Pons (tissue), 1 donor: ENCODE measurements at regions not wholly inside any gene's neighbourhood (a gene's known extent, or its start where the extent isn't known, plus 50 kb on each side); places are given as distances from the start of the nearest gene placed in this dataset.
A peak's percentile ranks its signal among the peaks of the same experiment; 100 is the strongest.
"Not testable (repeated sequence)": the region's sequence is repeated elsewhere in the genome, so short reads cannot be mapped to it uniquely, and the experiment has no call there.

ENCODE experiments used
- DNase-seq: peaks from one replicate; pipeline ENCODE4 v3.0.0-alpha.2; 2016; ENCODE audit warnings: low spot score

DNA sequence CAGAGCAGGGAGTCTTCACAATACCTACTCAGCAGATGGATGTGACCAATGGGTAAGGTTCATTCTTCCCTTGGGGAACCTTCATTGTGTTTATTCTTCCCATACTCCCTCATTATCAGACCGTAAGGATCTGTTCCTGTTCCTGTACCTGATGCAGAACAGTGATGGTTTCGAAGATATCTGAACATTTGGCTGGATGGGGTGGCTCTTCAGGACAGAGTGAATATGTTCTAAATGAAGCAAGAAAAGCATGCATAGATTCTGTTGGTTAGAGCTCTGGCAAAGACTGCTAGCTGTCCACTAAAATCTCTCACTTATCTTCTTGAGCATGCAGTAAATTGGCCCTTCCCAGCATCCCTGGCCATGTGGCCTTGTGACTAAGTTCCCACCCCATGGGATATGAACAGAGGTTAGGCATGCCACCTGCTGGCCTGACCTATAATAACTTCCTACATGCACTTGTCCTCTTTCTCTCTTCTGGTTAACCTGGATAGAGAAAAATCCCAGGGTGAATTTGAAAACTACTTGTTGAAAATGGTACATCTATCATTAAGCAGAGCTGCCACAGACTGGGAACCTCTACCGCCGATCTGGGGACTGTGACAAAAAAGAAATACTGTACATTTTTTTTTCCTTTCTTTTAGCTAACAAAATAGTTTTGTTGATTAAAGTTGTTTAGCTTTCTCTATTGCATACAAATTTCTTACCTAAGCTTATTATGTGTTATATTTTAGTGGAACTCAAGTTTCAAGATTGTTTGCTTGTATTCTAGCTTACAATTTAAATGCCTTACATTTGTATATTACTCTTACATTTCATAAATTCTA, 60.0 kb upstream of the BANK1 start:
- peak; percentile 60 for DNase-seq

DNA sequence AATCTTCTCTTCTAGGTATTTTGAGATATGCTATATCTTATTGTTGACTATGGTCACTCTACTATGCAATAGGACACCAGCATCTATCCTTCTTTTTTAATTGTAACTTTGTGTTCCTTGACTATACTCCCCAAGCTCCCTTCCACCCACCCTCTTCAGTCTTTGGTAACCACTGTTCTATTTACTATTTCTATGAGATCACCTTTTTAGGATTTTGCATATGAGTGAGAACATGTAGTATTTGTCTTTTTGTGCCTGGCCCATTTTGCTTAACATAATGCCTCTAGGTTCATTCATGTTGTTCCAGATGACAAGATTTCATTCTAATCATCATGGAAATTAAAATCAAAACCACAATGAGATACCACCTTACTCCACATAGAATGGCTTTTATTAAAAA, 63.3 kb upstream of the BANK1 start:
- DNase-seq = no peak

DNA sequence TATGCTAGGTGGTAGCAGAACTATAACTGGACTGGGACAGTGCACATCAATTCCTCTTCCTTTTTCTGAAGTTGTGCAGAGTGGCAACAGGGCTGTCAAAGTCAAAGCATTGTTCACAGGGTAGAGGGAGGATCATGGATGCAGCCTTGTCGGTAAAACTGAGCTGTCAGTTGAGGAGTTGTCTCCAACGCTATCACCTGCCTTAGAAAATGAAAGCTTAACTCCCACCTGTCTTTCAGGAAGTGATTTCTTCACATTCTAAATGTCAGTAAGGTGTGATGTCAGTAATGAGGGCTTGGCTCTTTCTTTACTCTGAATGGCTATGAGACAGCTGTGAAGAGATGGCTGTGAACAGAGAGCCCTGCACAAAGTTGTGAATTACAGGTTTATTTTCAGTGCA, 66.4 kb upstream of the BANK1 start:
- no peak for DNase-seq

DNA sequence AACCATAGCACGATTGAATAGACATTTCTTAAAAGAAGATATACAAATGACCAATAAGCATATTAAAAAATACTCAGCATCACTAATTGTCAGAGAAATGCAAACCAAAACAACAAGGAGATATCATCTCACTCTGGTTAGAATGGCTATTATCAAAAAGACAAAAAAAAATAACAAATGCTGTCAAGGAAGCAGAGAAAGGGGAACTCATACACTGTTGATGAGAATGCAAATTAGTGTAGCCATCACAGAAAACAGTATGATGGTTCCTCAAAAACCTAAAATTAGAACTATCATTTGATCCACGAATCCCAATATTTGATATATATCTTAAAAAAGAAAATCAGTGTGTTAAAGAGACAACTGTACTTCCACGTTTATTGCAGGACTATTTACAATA, 71.7 kb upstream of the BANK1 start:
- no peak for DNase-seq

DNA sequence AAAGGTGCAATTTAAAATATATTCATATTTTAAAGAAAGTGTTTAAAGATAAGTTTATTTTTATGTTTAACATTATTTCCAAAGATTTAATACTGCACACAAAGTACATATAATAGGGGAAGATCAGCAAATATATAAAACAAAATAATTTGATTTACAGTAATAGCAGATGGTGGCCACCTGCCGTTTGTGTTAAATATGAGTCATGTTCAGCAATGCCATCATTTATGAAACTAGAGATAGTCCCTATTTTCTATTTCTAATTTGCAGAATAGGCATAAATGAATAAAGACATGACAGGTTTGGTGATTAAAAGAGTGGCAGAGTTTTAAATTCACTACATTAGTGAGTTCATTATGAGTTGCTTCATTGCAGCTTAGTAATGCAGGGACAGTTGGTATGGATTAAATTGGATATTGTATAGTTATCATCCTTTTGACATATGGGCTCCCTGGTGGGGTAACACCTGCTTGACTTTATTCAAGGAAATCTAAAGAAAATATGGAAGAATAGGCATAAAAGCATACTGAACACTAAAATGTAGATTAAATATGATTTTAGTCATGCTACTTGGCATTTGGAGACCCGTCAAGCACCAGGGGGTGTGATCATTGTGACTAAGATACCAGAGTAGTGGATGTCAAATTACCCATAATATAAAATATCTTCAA, 78.8 kb upstream of the BANK1 start:
- peak; percentile 5 for DNase-seq

DNA sequence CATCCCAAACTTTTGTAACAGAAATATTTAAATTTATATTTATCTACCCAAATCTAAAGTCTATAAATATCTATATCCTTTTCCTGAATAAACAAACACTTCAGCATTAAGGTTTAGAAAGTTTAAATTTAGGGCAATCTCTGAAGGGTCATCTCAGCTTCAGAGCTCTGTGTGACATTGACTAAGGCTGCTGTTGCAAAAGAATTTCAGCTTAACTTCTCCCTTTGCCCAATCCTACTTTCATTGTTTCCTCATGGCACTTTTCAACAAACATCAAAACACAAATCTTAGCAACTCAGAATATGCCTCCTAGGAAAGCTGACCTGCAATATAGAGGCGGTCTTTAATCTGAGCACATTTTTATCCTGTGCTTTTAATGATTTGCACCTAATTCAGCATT, 79.7 kb upstream of the BANK1 start:
- DNase-seq = no peak

DNA sequence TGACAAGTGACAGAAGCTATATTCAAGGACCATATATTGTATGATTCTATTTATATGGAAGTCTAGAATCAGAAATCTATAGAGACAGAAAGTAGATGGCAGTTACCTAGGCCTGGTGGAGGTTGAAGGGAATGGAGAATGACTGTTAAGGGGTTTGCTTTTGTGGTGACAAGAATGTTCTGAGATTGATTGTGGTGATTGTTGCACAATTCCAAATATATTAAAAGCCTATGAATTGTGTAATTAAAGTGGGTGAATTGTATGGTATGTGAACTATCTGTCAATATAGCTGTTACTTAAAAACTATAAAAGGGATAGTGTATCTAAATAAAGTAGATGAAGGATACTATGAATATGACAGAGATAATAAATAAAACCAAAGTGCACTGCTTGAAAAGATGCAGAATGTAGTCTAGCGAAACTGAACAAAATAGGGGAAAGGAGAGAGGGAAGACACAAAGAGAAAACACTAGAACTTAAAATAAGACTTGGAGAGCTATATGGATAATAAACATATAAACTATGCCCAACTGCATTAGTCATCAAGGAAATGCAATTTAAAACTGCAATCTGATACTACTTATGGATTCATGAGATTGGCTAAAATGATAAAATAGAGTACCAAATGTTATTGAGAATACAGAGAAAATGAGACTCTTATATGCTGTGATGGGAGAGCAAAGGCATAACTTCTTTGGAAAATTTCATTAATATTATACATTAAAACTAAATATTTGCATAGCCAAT, 82.1 kb upstream of the BANK1 start:
- DNase-seq = no peak

DNA sequence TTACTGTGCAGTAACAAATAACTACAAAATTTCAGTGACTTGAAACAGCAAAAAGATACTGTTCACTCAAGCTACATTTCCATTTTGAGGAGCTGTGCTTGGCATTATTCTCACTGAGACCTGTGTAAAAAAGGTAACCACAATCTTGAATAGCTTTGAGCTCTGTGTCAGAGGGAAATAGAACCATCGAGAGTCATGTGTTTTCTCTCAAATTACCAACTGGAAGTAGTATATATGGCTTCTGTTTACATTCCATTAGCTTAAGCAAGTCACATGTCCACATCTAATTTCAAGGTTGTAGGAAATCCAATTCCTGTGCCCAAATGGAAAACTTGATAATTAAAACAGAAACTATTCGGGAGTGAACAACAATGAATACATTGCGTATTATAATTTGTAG, 82.9 kb upstream of the BANK1 start:
- DNase-seq = no peak

DNA sequence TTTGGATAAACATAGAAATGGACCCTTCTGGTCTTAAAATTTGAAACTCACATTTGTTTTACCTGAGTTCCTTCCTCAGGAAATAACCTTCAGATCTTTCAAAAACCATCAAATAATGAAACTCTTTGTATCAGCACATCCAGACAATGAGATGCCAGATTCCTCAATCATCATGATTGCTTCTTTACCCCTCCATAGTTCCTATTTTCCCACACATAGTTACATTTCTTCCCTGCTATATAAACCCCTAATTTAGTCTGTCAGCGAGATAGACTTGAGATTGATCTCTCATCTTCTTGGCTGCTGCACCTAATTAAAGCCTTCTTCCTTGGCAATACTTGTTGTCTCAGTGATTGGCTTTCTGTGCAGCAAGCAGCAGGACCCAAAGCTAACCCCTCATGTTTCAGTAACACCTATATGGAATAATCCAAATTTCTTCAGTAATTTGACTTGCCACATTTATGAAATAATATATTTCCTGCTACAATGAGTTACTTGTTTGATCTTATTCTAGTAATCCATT, 83.9 kb upstream of the BANK1 start:
- DNase-seq = no peak

DNA sequence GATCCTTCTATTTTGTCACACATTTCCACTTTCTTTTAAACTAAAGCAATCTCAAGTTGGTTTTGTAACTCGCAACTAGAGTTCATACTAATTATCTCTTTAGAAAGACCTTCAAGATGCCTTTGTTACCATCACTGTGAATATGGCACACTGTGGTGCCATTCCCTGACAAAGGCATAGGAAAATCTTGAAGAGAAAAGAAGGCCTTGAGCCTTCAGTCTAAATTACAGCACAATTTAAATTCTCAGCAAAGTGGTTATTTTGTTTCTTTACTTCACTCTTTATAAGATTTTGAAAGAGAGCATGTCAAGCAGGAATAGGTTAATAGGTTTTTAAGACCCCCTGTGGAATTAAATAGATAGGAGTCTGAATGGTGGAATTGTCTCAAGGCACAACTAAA, 89.0 kb upstream of the BANK1 start:
- DNase-seq = no peak

DNA sequence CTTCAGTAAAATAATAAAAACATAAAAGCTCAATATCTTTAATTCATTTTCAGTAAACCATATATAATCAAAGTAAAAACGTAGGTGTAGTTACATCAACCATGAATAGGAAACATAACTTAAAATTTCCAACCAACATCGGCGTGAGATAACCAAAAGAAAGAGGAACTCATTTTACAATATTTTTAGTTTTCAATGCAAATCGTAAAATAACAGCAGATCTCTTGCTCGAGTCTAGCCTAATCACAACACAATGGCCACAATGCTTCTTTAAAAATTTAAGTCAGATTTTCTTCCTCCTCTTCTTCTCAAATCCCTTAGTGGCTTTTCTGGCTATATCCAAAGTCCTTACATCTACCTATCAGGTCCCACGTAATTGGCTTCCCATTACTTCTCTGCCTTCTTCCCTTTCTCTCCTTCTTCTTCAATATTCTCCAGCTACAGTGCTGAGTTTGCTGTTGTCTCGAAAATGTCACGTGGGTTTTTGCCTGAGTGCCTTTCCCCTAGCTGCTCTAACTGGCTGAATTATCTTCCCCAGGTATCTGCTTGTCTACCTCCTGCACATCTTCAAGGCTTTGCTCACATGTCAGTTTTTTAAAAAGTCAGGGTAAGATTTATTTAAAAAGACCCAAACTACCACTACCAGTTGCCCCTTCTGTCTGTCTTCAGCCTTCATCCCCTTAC, 90.9 kb upstream of the BANK1 start:
- no peak for DNase-seq

DNA sequence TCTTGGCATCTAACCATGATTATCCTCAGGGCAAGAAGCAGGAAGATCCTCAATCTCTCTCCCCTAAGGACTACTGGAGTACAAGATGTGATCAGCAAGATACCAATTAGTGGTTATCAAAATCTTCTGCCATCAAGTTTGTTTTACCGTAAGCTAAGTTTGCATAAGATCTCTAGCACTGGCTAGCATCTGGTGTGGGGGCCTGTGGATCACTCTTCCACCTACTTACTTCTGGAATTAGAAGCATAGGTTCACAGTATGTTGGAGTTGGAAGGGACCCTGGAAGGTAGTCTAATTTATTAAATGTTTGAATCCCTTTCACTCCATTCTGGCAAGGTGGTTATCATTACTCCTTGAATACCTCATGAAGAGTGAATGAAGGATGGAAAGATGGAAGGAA, 93.3 kb upstream of the BANK1 start:
- no peak for DNase-seq

DNA sequence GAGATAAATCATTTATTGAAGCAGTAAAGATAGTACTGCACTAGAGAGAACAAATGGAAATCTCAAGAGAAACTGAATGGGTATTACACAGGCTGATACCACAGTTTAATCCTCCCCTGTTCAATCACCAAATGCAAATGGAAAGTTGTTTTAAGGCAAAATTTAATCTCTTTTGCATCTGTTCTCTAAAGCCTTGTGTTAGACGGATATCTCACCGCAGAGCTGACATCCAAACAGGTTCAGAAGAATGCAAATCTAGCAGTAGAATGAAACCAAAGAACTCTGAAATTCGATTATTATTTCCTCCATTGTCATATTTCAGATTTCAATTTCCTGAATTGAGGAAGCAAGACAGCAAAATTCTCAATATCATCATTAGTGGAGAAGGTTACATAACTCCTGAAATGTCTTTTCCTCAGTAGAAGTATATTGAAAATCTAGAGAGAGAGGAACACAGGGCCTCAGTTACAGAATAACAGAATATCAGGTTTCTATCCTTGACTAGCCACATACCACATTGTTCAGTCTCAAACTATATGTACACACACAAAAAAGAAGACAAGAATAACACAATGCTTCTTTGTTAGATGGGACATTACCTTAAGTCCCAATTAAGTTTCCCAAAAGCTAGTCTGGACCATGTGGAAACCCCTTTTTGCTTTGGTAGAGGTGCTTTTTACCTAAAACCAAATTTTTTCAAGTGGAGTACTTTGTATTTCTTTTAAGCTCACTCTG, 94.1 kb upstream of the BANK1 start:
- DNase-seq = no peak

DNA sequence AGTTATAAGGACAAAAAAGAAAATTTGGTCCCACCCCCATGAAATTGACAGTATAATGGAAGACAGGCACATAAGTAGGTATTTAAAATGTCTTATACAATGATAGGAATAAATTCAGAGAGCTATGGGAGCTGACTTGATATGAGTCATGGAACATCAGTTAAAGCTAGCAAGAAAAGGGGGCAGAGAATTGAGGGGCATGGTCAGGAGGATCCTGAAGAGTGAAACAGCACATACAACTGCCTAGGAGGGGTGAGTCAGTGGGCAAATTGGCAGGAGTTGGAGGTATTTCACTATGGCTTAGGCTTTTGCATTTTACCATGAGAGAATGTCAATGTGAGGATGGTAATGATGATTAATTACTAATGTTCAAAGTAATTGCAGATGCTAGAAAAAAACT, 95.4 kb upstream of the BANK1 start:
- no peak for DNase-seq

DNA sequence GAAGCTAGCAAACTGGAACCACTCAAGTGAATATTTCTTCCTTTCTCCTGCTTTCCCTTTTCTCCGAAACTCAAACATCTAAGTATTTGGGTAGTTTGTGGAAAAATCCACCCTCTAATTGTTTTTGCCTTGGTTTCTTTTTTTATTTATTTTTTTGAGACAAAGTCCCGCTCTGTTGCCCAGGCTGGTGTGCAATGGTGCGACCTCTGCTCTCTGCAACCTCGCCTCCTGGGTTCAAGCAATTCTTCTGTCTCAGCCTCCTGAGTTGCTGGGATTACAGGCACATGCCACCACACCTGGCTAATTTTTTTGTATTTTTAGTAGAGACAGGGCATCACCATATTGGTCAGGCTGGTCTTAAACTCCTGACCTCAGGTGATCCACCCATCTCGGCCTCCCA, 96.1 kb upstream of the BANK1 start:
- DNase-seq = not testable (repeated sequence)

DNA sequence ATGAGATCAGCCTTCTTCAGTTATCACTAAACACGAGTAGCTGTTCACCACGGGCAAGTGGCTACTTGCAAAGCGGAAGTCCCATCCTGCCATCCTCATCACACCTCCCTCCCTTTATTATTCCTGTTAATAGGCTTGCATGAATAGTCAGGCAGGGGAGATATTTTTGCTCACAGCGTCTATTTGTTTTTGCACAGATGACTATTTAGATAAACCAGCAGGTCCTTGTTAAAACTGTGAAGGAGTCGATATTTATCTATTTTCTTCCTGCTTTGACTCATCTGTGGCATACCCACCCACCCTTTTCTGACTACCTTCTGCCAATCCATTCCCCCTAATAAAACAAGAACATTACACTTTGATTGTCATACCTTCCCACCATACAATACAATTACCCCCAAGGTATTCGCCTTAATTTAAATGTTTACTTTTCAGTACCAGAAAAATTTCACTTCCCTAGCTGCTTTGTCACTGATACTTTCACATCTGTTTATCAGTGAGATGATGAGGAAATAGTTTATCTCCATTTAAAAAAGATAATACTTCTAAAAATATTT, 96.6 kb upstream of the BANK1 start:
- no peak for DNase-seq

DNA sequence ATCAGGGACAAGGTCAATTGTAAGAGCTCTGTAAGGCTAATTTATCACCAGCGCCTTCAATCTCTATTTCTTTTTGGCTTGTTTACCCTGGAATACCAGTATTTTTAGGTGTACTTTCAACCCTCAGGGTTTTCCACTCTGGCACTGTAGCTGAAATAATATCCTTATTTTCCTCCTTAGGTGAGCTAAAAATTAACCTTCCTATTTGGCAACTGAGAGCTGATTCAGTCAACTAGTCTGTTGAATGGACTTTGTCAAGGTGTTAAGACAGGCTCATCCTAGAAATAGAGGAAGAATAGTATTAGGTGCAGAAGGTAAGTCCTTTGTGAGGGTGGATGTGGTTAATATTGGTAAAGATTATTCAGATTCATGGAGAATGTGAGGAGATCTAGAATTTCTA, 101.3 kb upstream of the BANK1 start:
- no peak for DNase-seq

DNA sequence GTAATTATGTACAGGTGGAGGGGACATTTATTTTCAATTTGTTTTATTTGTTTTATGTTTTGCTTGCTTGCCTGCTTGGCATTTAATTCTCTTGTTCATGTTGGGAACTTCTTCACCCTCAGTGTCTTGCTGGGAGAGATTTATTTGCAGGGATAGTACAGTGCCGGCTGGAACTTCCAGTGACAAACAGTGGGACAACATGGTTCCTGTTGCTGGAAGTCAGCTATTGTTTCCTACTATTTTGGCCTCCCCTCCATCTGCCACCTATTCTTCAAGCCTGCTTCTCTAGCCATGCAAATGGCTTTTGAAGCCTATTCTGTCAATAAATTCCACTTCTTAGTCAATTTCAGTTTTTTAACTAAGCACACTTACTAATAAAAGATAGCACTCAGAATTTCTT, 105.4 kb upstream of the BANK1 start:
- no peak for DNase-seq

DNA sequence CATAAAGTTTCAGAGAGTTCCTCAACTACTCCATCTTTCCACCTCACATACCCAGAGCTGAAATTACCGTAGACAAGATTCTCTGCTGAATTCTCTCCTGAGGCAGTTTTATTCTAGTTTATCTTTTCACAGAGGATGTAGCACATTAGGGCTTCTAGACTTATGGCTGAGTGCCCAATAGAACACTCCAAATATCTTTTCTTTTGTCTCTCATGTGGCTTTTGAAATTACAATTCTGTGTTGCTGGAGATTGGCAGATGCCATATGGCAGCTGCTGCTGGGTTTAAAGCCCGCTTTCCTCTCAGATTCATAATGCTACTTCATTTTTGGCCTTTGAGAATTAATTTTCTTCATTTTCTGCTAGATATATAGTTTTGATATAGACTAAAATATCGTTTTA, 107.6 kb upstream of the BANK1 start:
- no peak for DNase-seq

DNA sequence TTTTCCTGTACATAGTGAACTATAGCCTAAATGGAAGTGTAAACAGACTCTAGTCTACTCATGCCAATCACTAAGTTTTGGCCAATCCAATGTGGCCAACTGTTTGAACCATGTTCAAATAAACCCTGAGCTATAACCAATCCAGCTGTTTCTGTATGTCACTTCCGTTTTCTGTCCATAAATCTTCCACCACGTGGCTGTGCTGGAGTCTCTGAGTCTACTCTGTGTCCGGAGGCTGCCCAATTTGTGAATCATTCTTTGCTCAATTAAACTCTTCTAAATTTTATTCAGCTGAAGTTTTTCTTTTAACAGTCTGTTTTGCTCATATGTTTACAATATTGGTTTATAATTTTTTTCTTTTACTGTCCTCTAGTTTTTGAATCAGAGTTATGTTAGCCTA, 112.3 kb upstream of the BANK1 start:
- DNase-seq = no peak

DNA sequence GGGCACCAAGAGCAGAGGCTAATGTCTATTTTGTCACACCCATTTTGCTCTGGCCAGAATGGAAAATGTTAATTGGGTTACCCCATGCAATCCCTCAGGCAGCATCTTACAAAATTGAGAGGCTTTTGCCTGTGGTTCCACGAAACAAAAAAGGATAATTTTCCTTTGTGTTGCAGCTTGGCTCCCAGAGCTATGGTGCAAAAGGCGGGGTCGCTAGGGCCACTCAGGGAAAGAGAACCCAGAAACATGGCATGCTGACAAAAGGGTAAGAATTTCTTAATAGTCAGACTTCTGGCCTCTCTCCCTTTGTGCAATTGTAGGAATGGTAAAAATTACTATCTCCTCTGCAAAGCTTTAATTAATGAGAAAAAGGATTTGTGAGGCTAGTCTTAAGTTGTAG, 119.6 kb upstream of the BANK1 start:
- DNase-seq = no peak
